Dendritic cell treated with granulocyte-macrophage colony-stimulating factor and Interleukin-4, amounts not matched to agents 40 ng/mL and 50 ng/mL, for 4 days (primary cell): ENCODE measurements at regions not wholly inside any gene's neighbourhood (a gene's known extent, or its start where the extent isn't known, plus 50 kb on each side); places are given as distances from the start of the nearest gene placed in this dataset.
"Not testable (repeated sequence)": the region's sequence is repeated elsewhere in the genome, so short reads cannot be mapped to it uniquely, and the experiment has no call there.

Source experiments
- H3K27ac Mint-ChIP-seq: one replicate; pipeline ENCODE4 v1.8.0; 2022; ENCODE audit warnings: mild to moderate bottlenecking, mixed read lengths
- H3K27me3 Mint-ChIP-seq: one replicate; pipeline ENCODE4 v1.8.0; 2022; ENCODE audit warnings: mild to moderate bottlenecking, mixed read lengths
- H3K36me3 Mint-ChIP-seq: one replicate; pipeline ENCODE4 v1.8.0; 2022; ENCODE audit warnings: low read depth, mixed read lengths
- H3K4me1 Mint-ChIP-seq: one replicate; pipeline ENCODE4 v1.8.0; 2022; ENCODE audit warnings: low read depth, mixed read lengths
- H3K4me3 Mint-ChIP-seq: one replicate; pipeline ENCODE4 v1.8.0; 2022; ENCODE audit warnings: mild to moderate bottlenecking, moderate library complexity, mixed read lengths
- H3K9me3 Mint-ChIP-seq: one replicate; pipeline ENCODE4 v1.8.0; 2022; ENCODE audit warnings: mixed read lengths
- intact Hi-C: fragments of 100-400 bp; cut with micrococcal nuclease; formaldehyde crosslinking; loops from one replicate; pipeline ENCODE4 v1.15.0; 2022

- no peak overlapping the region for H3K4me3 Mint-ChIP-seq
- H3K36me3 Mint-ChIP-seq = no peaks in the 10 kb centered on the region
- H3K4me1 Mint-ChIP-seq = no peaks in the 10 kb centered on the region
- H3K9me3 Mint-ChIP-seq = no peaks in the 10 kb centered on the region
- H3K27me3 Mint-ChIP-seq = no peaks in the 10 kb centered on the region
- H3K27ac Mint-ChIP-seq = no peak overlapping the region
- intact Hi-C loops = no loop called here
Observed at GRCh38 chr13:90882551-90882950, 464.9 kb upstream of the MIR17HG start.

DNA sequence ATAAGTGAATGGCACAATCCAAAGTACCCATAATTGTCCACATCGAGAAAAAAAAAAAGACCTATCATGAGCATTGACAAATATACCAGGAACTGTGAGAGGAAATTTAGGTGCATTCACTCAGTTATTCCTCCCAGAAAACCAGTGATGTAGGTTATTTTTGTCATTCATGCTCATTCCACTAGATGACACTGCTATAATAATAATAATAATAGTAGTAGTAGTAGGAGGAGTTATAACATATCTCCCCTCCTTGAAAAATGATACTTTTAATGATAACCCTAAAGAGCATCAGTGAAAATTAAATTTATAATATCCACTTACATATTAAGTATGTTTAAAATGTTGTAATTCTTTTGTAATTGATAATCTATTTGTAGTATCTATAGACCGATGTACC, 463.9 kb upstream of the MIR17HG start:
- Mint-ChIP-seq H3K4me1 (no peaks in the 10 kb centered on the region), H3K27me3 (no peaks in the 10 kb centered on the region), H3K27ac (no peak overlapping the region), H3K9me3 (no peaks in the 10 kb centered on the region), H3K36me3 (no peaks in the 10 kb centered on the region), H3K4me3 (no peak overlapping the region)
- intact Hi-C loops = no loop called here

GRCh38 chr13:90884066-90884465, 463.4 kb upstream of the MIR17HG start:
- no peaks in the 10 kb centered on the region for H3K9me3 Mint-ChIP-seq
- intact Hi-C loops = no loop called here
- no peaks in the 10 kb centered on the region for H3K27me3 Mint-ChIP-seq
- H3K27ac Mint-ChIP-seq = no peak overlapping the region
- no peaks in the 10 kb centered on the region for H3K4me1 Mint-ChIP-seq
- no peaks in the 10 kb centered on the region for H3K36me3 Mint-ChIP-seq
- H3K4me3 Mint-ChIP-seq = no peak overlapping the region

- Mint-ChIP-seq H3K9me3 (peaks cover 16% of the 10 kb centered on the region), H3K27ac (no peak overlapping the region), H3K4me1 (no peaks in the 10 kb centered on the region), H3K36me3 (no peaks in the 10 kb centered on the region), H3K4me3 (no peak overlapping the region), H3K27me3 (no peaks in the 10 kb centered on the region)
- intact Hi-C loops = no loop called here
Observed at GRCh38 chr13:90889906-90890834, 457.3 kb upstream of the MIR17HG start.

GRCh38 chr13:90891329-90891728, 456.2 kb upstream of the MIR17HG start:
- Mint-ChIP-seq H3K4me3 (no peak overlapping the region), H3K4me1 (no peaks in the 10 kb centered on the region), H3K9me3 (peaks cover 16% of the 10 kb centered on the region), H3K36me3 (no peaks in the 10 kb centered on the region), H3K27me3 (no peaks in the 10 kb centered on the region), H3K27ac (no peak overlapping the region)
- intact Hi-C loops = no loop called here

GRCh38 chr13:90893199-90893598, 454.3 kb upstream of the MIR17HG start:
- H3K27ac Mint-ChIP-seq, intact Hi-C loops, H3K27me3 Mint-ChIP-seq, H3K4me3 Mint-ChIP-seq, H3K4me1 Mint-ChIP-seq, H3K36me3 Mint-ChIP-seq: not testable (repeated sequence)
- H3K9me3 Mint-ChIP-seq = peaks cover 16% of the 10 kb centered on the region

GRCh38 chr13:90896002-90896401, 451.5 kb upstream of the MIR17HG start:
- H3K27me3 Mint-ChIP-seq = no peaks in the 10 kb centered on the region
- no peaks in the 10 kb centered on the region for H3K4me1 Mint-ChIP-seq
- no peaks in the 10 kb centered on the region for H3K36me3 Mint-ChIP-seq
- H3K4me3 Mint-ChIP-seq = no peak overlapping the region
- intact Hi-C loops = no loop called here
- no peak overlapping the region for H3K27ac Mint-ChIP-seq
- H3K9me3 Mint-ChIP-seq = peaks cover 16% of the 10 kb centered on the region

GRCh38 chr13:90898811-90899210, 448.7 kb upstream of the MIR17HG start:
- Mint-ChIP-seq H3K27ac (no peak overlapping the region), H3K36me3 (no peaks in the 10 kb centered on the region), H3K27me3 (no peaks in the 10 kb centered on the region), H3K9me3 (peaks cover 10% of the 10 kb centered on the region), H3K4me3 (no peak overlapping the region), H3K4me1 (no peaks in the 10 kb centered on the region)
- intact Hi-C loops = no loop called here

- intact Hi-C loops = no loop called here
- no peak overlapping the region for H3K27ac Mint-ChIP-seq
- H3K9me3 Mint-ChIP-seq = peaks cover 12% of the 10 kb centered on the region
- H3K4me3 Mint-ChIP-seq = no peak overlapping the region
- no peaks in the 10 kb centered on the region for H3K36me3 Mint-ChIP-seq
- H3K27me3 Mint-ChIP-seq = no peaks in the 10 kb centered on the region
- H3K4me1 Mint-ChIP-seq = no peaks in the 10 kb centered on the region
Observed at GRCh38 chr13:90899416-90899815, 448.1 kb upstream of the MIR17HG start.

DNA sequence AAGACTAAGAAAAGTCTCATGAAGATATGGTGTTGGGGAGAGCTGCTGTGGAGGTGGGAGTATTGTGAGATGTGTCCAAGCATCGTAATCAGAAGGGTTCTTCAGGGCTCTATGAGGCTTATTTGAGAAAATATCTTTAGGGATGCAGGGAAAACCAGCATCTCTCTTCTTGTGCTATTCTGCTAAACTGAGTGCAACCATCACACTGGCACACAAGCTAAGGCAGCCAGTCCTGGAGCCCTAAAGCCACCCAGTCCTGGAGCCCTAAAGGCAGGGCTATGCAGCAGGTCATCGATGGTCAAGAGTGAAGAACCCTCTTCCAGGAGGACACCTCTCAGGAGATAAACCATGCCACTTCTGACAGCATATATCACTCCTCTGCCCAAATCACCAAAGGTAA, 445.2 kb upstream of the MIR17HG start:
- Mint-ChIP-seq H3K27me3 (no peaks in the 10 kb centered on the region), H3K4me1 (no peaks in the 10 kb centered on the region), H3K9me3 (peaks cover 29% of the 10 kb centered on the region), H3K4me3 (no peak overlapping the region), H3K36me3 (no peaks in the 10 kb centered on the region), H3K27ac (no peak overlapping the region)
- intact Hi-C loops = no loop called here

DNA sequence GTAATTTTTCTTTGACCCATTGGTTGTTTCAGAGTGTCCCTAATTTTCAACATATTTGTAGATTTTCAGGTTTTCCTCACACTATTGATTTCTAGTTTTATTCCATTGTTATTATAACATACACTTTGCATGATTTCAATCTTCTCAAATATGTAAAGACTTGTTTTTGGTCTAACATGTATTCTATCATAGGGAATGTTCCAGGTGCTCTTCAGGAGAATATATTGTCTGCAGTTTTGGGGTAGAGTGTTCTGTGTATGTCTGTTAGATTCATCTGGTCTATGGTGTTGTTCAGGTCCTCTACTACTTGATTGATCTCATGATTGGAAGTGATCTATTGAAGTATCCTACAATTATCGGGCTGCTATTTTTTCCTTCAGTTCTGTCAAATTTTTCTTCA, 440.9 kb upstream of the MIR17HG start:
- Mint-ChIP-seq H3K9me3 (peaks cover 43% of the 10 kb centered on the region), H3K4me3 (no peak overlapping the region), H3K4me1 (no peaks in the 10 kb centered on the region), H3K27me3 (no peaks in the 10 kb centered on the region), H3K36me3 (no peaks in the 10 kb centered on the region), H3K27ac (no peak overlapping the region)
- intact Hi-C loops = no loop called here

DNA sequence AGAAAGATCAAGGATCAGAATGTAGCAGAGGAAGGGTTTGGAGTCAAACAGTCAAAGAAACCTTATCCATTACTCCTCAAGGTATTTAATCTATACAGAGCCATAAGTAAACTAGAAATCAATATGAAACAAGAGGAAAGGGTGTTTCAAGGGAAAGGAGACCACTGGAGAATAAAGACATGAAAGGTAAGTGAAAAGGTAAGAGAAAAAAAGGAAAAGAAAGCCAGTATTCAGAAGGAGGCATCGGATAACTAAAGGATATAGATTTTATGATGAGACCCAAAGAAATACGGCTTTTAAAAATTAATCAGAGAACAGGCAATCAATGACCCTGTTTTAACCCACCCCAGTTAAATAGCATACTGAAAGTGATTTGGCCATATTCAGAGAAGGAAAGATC, 438.7 kb upstream of the MIR17HG start:
- intact Hi-C loops = no loop called here
- Mint-ChIP-seq H3K9me3 (peaks cover 34% of the 10 kb centered on the region), H3K27ac (no peak overlapping the region), H3K4me1 (no peaks in the 10 kb centered on the region), H3K4me3 (no peak overlapping the region), H3K36me3 (no peaks in the 10 kb centered on the region), H3K27me3 (no peaks in the 10 kb centered on the region)

GRCh38 chr13:90910018-90910639, 437.4 kb upstream of the MIR17HG start:
- Mint-ChIP-seq H3K4me3 (no peak overlapping the region), H3K4me1 (no peaks in the 10 kb centered on the region), H3K36me3 (no peaks in the 10 kb centered on the region), H3K27ac (no peak overlapping the region), H3K9me3 (peaks cover 31% of the 10 kb centered on the region), H3K27me3 (no peaks in the 10 kb centered on the region)
- intact Hi-C loops = no loop called here

DNA sequence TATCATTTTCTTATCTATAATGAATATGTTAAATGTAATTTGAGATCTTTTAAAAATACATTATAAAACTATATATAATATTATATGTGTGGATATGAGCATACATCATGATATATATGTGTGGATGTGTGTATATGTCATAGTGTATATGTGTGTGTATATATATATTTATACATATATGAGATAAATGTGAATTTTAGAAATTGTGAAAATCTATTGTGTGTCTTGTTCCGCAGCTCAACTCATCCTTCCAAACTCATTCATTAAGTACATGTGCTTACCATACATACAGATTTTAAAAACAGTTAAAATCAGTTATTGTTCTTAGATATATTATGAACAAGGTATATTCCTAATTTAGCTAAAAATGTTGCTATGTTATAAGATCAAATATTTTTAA, 435.2 kb upstream of the MIR17HG start:
- Mint-ChIP-seq H3K9me3 (peaks cover 14% of the 10 kb centered on the region), H3K4me3 (no peak overlapping the region), H3K4me1 (no peaks in the 10 kb centered on the region), H3K27me3 (no peaks in the 10 kb centered on the region), H3K36me3 (no peaks in the 10 kb centered on the region), H3K27ac (no peak overlapping the region)
- intact Hi-C loops = no loop called here
